ENCODE measurements at regions not wholly inside any gene's neighbourhood (a gene's known extent, or its start where the extent isn't known, plus 50 kb on each side); places are given as distances from the start of the nearest gene placed in this dataset.

DNA sequence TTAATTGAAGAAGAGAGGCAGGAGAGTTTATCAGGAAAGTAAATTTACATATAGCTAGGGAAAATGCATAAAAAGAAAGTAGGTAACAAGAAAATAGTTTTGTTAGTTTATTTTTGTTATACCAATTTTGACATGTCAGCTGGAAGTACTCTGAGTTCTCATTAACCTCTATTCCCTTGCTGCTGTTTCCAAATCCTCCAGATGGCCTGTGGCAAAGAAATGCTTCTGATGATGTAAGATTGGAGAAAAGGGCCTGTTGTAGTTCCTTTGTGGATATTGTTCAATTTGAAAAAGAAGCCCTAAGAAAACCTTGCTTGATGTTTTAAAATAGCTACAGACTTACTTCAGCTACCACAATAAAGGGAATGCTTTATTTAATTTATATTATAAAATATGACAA, 192.9 kb upstream of the SLITRK3 start (continued):
- TF ChIP-seq ARNTL (CRISPR knock-in tag; IDR thresholded peaks at IDR 0.05) = no peak

DNA sequence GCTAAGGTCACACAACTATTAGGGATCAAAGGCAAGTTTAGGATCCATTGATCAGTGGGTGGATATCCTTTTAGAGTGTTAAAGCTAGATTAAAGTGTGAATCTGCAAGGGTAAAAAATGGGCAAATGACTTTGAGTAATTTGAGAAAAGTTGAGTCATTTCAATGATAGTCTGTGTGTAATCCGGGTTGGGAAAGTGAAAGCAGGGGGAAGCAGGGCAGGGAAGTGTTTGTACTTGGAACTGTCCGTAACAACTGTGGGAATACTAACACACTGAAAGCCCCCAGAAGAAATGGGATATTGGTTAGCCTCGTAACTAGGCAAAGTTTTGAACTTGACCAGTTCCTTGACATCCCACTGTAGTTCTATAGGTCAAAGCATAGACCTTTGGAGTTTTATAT, 187.2 kb upstream of the SLITRK3 start:
- no TSS peak for BruUV-seq (replicated peaks)
- DNase-seq (ENCODE audit: low spot score) (no peak), FAIRE-seq (no peak), ATAC-seq (no peak)
- Histone ChIP-seq H3K9me3 (ENCODE audit: low read length) (no peaks in the 10 kb centered on the region), H3K9ac (ENCODE audit: insufficient read depth, low read depth, low read length) (no peak overlapping the region), H3K4me3 (replicated peaks in 1 of 3; ENCODE audit: insufficient read depth in 1 of 3, low read depth in 2 of 3, low read length in 3 of 3) (no peak overlapping the region), H3K27ac (ENCODE audit: extremely low read length, insufficient read depth, low read length) (no peak overlapping the region), H3K4me1 (ENCODE audit: insufficient read depth, low read length) (no peaks in the 10 kb centered on the region), H4K20me1 (ENCODE audit: insufficient read depth, low read length) (no peaks in the 10 kb centered on the region), H3K27me3 (ENCODE audit: control insufficient read depth in 1 of 2, insufficient read depth in 2 of 2, low read length in 2 of 2) (no peaks in the 10 kb centered on the region), H2AFZ (ENCODE audit: low read length) (no peak overlapping the region), H3K4me2 (ENCODE audit: low read depth, low read length) (no peak overlapping the region), H3K36me3 (replicated peaks in 1 of 2; ENCODE audit: control insufficient read depth in 1 of 2, insufficient read depth in 2 of 2, low read length in 2 of 2) (no peaks in the 10 kb centered on the region), H3K79me2 (ENCODE audit: insufficient read depth, low read length) (no peaks in the 10 kb centered on the region)
- POLR2A ChIA-PET = no interaction called here
- in situ Hi-C loops (cut with HindIII; ENCODE audit: extremely low pct_ligation_motif_present, low pct_unique_long_range_greater_than_20kb) = no loop called here
- 1% methylated on average over 3 of the region's 3 CpGs for WGBS (ENCODE audit: low lambda C conversion rate)
- intact Hi-C loops (cut with micrococcal nuclease; ENCODE audit: unreplicated experiment) = no loop called here
- no peak for TF ChIP-seq GTF3A (CRISPR knock-in tag; conservative IDR thresholded peaks at IDR 0.05)
- TF ChIP-seq, protein P1, sequence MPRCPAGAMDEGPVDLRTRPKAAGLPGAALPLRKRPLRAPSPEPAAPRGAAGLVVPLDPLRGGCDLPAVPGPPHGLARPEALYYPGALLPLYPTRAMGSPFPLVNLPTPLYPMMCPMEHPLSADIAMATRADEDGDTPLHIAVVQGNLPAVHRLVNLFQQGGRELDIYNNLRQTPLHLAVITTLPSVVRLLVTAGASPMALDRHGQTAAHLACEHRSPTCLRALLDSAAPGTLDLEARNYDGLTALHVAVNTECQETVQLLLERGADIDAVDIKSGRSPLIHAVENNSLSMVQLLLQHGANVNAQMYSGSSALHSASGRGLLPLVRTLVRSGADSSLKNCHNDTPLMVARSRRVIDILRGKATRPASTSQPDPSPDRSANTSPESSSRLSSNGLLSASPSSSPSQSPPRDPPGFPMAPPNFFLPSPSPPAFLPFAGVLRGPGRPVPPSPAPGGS (CRISPR knock-in tag; IDR thresholded peaks at IDR 0.05) = no peak
- no peak for TF ChIP-seq KDM5B (CRISPR knock-in tag; IDR thresholded peaks at IDR 0.05; ENCODE audit: borderline replicate concordance)
- no peak for TF ChIP-seq ELF4 (CRISPR knock-in tag; IDR thresholded peaks at IDR 0.05; ENCODE audit: borderline replicate concordance)
- no peak for TF ChIP-seq ARNTL (CRISPR knock-in tag; IDR thresholded peaks at IDR 0.05)
- no peak for TF ChIP-seq TSC22D2 (CRISPR knock-in tag; IDR thresholded peaks at IDR 0.05; ENCODE audit: borderline replicate concordance)
- TF ChIP-seq IKZF4 (CRISPR knock-in tag; IDR thresholded peaks at IDR 0.05; ENCODE audit: borderline replicate concordance, low read depth, not compliant biosample characterization) = no peak
- TF ChIP-seq RAD21 (CRISPR knock-in tag; IDR thresholded peaks at IDR 0.05) = no peak
- TF ChIP-seq, protein P2, sequence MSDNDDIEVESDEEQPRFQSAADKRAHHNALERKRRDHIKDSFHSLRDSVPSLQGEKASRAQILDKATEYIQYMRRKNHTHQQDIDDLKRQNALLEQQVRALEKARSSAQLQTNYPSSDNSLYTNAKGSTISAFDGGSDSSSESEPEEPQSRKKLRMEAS (IDR thresholded peaks at IDR 0.05) = no peak
- no peak for TF ChIP-seq ZNF337 (CRISPR knock-in tag; IDR thresholded peaks at IDR 0.05; ENCODE audit: borderline replicate concordance, low read depth)
- no peak for TF ChIP-seq RFXAP (CRISPR knock-in tag; IDR thresholded peaks at IDR 0.05; ENCODE audit: borderline replicate concordance)
- TF ChIP-seq ZHX1 (CRISPR knock-in tag; IDR thresholded peaks at IDR 0.05; ENCODE audit: low read depth) = no peak
- no peak for TF ChIP-seq NFKB2 (CRISPR knock-in tag; IDR thresholded peaks at IDR 0.05; ENCODE audit: borderline replicate concordance)
- no peak for TF ChIP-seq BCL6 (CRISPR knock-in tag; IDR thresholded peaks at IDR 0.05)
- TF ChIP-seq ZFP37 (CRISPR knock-in tag; IDR thresholded peaks at IDR 0.05; ENCODE audit: borderline replicate concordance) = no peak
- TF ChIP-seq NCOA5 (CRISPR knock-in tag; IDR thresholded peaks at IDR 0.05) = no peak
- TF ChIP-seq, protein P3, sequence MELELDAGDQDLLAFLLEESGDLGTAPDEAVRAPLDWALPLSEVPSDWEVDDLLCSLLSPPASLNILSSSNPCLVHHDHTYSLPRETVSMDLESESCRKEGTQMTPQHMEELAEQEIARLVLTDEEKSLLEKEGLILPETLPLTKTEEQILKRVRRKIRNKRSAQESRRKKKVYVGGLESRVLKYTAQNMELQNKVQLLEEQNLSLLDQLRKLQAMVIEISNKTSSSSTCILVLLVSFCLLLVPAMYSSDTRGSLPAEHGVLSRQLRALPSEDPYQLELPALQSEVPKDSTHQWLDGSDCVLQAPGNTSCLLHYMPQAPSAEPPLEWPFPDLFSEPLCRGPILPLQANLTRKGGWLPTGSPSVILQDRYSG (CRISPR knock-in tag; IDR thresholded peaks at IDR 0.05) = no peak
- TF ChIP-seq ZNF180 (CRISPR knock-in tag; IDR thresholded peaks at IDR 0.05; ENCODE audit: borderline replicate concordance, low read depth) = no peak
- no peak for TF ChIP-seq TBX3 (IDR thresholded peaks at IDR 0.05; ENCODE audit: borderline replicate concordance)
- no peak for TF ChIP-seq HDAC2 (CRISPR knock-in tag; IDR thresholded peaks at IDR 0.05)
- CTCF ChIA-PET (ENCODE audit: low intra/inter-chr PET ratio, low total read pairs) = no interaction called here
